GM23338 (cell line): ENCODE measurements at regions not wholly inside any gene's neighbourhood (a gene's known extent, or its start where the extent isn't known, plus 50 kb on each side); places are given as distances from the start of the nearest gene placed in this dataset.

Source experiments
- CREB1 ChIP-seq: fragments of 250-450 bp; sonication (Bioruptor Pico); IDR thresholded peaks from 2 replicates; pipeline ENCODE4 v1.5.0; 2020; ENCODE audit warnings: low read depth, mild to moderate bottlenecking, moderate library complexity
- EZH2 ChIP-seq: fragments of 200-600 bp; sonication (generic); IDR thresholded peaks from one replicate; pipeline ENCODE4 v1.8.0; 2017; ENCODE audit warnings: antibody characterized with exemption, mild to moderate bottlenecking, low read depth; ENCODE audit not compliant: unreplicated experiment
- EZH2phosphoT487 ChIP-seq: fragments of 200-600 bp; sonication (generic); IDR thresholded peaks from one replicate; pipeline ENCODE4 v1.8.1; 2018; ENCODE audit warnings: antibody characterized with exemption; ENCODE audit not compliant: unreplicated experiment
- JUNB ChIP-seq: IDR thresholded peaks from one replicate; pipeline ENCODE4 v1.6.1; 2016; ENCODE audit warnings: antibody characterized with exemption; ENCODE audit not compliant: unreplicated experiment
- POLR2AphosphoS5 ChIP-seq: IDR thresholded peaks from 2 replicates; pipeline ENCODE4 v1.6.1; 2016; ENCODE audit warnings: antibody characterized with exemption, low read depth
- STAT1 ChIP-seq: IDR thresholded peaks from one replicate; pipeline ENCODE4 v1.6.1; 2016; ENCODE audit warnings: antibody characterized with exemption; ENCODE audit not compliant: unreplicated experiment
- ZNF331 ChIP-seq: fragments of 250-450 bp; sonication (Bioruptor Pico); IDR thresholded peaks from 2 replicates; pipeline ENCODE4 v1.5.0; 2020; ENCODE audit warnings: low read depth, mild to moderate bottlenecking, moderate library complexity
- TF ChIP-seq, protein P1 (sequence below), 2 experiments: fragments of 200-600 bp in 1 of 2; sonication (generic) in 1 of 2; conservative IDR thresholded peaks; 2 replicates each; pipeline versions ENCODE4 v1.5.1 to v1.6.1; 2016 to 2017; ENCODE audit warnings: antibody characterized with exemption in 2 of 2, low read depth in 2 of 2, mild to moderate bottlenecking in 2 of 2, moderate library complexity in 1 of 2
- TF ChIP-seq, protein P2 (sequence below): IDR thresholded peaks from 2 replicates; pipeline ENCODE4 v1.6.1; 2016; ENCODE audit warnings: antibody characterized with exemption
- TF ChIP-seq, protein P3 (sequence below): IDR thresholded peaks from one replicate; pipeline ENCODE4 v1.6.1; 2018; ENCODE audit warnings: antibody characterized with exemption; ENCODE audit not compliant: unreplicated experiment

DNA sequence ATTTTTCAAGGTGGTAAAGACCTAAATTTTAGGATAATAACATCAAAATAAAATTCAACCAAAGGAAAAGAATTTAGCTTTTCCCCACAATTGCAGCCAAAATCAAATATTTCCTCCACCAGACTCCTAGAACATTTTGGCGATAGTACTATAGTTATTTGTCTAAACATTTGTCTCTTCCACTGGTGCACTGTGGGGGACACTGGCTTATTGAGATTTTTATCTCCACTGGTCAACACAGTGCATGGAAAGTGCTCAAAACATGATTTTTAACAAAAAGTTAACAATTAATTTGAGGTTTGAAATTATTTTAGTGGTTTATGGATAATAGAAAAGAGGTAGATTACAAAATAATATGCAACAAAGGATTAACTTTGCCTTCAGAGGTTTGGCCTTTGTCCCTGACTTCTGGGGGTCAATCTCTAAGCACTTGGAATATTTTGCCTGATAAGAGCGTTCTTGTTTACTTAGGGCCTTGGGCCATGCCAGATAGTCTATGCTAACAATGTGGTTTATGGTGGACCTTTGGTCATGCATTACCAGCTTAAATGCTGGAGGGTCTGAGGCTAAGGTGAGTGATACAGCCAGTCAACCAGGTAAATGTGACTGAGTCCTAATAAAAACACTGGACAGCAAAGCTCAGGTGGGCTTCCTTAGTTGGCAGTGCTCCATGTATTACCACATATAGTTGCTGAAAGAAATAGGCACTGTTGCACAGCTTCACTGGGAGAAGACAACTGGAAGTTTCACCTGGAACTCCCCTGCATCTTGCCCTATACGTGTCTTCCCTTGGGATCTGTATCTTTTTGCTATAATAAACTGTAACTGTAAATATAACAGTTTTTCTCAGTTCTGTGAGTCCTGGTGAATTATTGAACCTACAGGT lies 67.2 kb upstream of the SATB2 start:
- TF ChIP-seq, protein P1, sequence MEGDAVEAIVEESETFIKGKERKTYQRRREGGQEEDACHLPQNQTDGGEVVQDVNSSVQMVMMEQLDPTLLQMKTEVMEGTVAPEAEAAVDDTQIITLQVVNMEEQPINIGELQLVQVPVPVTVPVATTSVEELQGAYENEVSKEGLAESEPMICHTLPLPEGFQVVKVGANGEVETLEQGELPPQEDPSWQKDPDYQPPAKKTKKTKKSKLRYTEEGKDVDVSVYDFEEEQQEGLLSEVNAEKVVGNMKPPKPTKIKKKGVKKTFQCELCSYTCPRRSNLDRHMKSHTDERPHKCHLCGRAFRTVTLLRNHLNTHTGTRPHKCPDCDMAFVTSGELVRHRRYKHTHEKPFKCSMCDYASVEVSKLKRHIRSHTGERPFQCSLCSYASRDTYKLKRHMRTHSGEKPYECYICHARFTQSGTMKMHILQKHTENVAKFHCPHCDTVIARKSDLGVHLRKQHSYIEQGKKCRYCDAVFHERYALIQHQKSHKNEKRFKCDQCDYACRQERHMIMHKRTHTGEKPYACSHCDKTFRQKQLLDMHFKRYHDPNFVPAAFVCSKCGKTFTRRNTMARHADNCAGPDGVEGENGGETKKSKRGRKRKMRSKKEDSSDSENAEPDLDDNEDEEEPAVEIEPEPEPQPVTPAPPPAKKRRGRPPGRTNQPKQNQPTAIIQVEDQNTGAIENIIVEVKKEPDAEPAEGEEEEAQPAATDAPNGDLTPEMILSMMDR (conservative IDR thresholded peaks at IDR 0.05; ENCODE audit: low read depth in 2 of 2): no peak
- TF ChIP-seq EZH2phosphoT487 (no peak), EZH2 (no peak), POLR2AphosphoS5 (no peak), ZNF331 (CRISPR knock-in tag) (no peak), STAT1 (no peak), JUNB (no peak), CREB1 (CRISPR knock-in tag) (no peak)
- TF ChIP-seq, protein P2, sequence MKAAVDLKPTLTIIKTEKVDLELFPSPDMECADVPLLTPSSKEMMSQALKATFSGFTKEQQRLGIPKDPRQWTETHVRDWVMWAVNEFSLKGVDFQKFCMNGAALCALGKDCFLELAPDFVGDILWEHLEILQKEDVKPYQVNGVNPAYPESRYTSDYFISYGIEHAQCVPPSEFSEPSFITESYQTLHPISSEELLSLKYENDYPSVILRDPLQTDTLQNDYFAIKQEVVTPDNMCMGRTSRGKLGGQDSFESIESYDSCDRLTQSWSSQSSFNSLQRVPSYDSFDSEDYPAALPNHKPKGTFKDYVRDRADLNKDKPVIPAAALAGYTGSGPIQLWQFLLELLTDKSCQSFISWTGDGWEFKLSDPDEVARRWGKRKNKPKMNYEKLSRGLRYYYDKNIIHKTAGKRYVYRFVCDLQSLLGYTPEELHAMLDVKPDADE: no peak
- TF ChIP-seq, protein P3, sequence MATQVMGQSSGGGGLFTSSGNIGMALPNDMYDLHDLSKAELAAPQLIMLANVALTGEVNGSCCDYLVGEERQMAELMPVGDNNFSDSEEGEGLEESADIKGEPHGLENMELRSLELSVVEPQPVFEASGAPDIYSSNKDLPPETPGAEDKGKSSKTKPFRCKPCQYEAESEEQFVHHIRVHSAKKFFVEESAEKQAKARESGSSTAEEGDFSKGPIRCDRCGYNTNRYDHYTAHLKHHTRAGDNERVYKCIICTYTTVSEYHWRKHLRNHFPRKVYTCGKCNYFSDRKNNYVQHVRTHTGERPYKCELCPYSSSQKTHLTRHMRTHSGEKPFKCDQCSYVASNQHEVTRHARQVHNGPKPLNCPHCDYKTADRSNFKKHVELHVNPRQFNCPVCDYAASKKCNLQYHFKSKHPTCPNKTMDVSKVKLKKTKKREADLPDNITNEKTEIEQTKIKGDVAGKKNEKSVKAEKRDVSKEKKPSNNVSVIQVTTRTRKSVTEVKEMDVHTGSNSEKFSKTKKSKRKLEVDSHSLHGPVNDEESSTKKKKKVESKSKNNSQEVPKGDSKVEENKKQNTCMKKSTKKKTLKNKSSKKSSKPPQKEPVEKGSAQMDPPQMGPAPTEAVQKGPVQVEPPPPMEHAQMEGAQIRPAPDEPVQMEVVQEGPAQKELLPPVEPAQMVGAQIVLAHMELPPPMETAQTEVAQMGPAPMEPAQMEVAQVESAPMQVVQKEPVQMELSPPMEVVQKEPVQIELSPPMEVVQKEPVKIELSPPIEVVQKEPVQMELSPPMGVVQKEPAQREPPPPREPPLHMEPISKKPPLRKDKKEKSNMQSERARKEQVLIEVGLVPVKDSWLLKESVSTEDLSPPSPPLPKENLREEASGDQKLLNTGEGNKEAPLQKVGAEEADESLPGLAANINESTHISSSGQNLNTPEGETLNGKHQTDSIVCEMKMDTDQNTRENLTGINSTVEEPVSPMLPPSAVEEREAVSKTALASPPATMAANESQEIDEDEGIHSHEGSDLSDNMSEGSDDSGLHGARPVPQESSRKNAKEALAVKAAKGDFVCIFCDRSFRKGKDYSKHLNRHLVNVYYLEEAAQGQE: no peak
